DND-41 (cell line): ENCODE measurements at regions not wholly inside any gene's neighbourhood (a gene's known extent, or its start where the extent isn't known, plus 50 kb on each side); places are given as distances from the start of the nearest gene placed in this dataset.

Experiments used
- ATAC-seq: fragments of 200-7000 bp; cut with Tn5 transposase; 3 replicates; pipeline ENCODE4 v1.9.1; 2021; ENCODE audit warnings: low read depth; ENCODE audit not compliant: insufficient read depth
- DNase-seq: peaks from one replicate; pipeline ENCODE4 v3.0.0-alpha.2; 2020
- H2AFZ ChIP-seq: 2 replicates; pipeline ENCODE4 v1.6.0; 2012; ENCODE audit warnings: low read depth, low read length
- H3K27ac ChIP-seq: 2 replicates; pipeline ENCODE4 v1.5.1; 2012; ENCODE audit warnings: low read length, inconsistent platforms
- H3K27me3 ChIP-seq: fragments of 200-600 bp; sonication (generic); 2 replicates; pipeline ENCODE4 v1.6.0; 2012; ENCODE audit warnings: low read length, mild to moderate bottlenecking, inconsistent platforms; ENCODE audit not compliant: insufficient read depth, poor library complexity
- H3K36me3 ChIP-seq: 2 replicates; pipeline ENCODE4 v1.5.1; 2012; ENCODE audit warnings: low read length, inconsistent platforms; ENCODE audit not compliant: insufficient read depth
- H3K4me1 ChIP-seq: 2 replicates; pipeline ENCODE4 v1.5.1; 2012; ENCODE audit warnings: mild to moderate bottlenecking, low read length; ENCODE audit not compliant: insufficient read depth
- H3K4me2 ChIP-seq: 2 replicates; pipeline ENCODE4 v1.6.0; 2012; ENCODE audit warnings: mild to moderate bottlenecking, moderate library complexity, low read length, inconsistent platforms; ENCODE audit not compliant: insufficient read depth
- H3K4me3 ChIP-seq, 2 experiments: fragments of 200-600 bp in 1 of 2; shearing (Covaris generic) in 1 of 2; 2 replicates each; pipeline ENCODE4 v1.5.1; 2012 to 2016; ENCODE audit warnings: inconsistent platforms in 2 of 2, low read length in 2 of 2, mild to moderate bottlenecking in 2 of 2, low read depth in 1 of 2, moderate library complexity in 1 of 2
- H3K79me2 ChIP-seq: 2 replicates; pipeline ENCODE4 v1.6.0; 2012; ENCODE audit warnings: low read length, inconsistent platforms; ENCODE audit not compliant: insufficient read depth
- H3K9ac ChIP-seq: 2 replicates; pipeline ENCODE4 v1.6.0; 2012; ENCODE audit warnings: low read depth, mild to moderate bottlenecking, inconsistent platforms, low read length, moderate library complexity
- H3K9me3 ChIP-seq: 2 replicates; pipeline ENCODE4 v1.5.1; 2012; ENCODE audit warnings: low read length, moderate library complexity, mild to moderate bottlenecking, inconsistent platforms; ENCODE audit not compliant: insufficient read depth, severe bottlenecking
- H4K20me1 ChIP-seq: 2 replicates; pipeline ENCODE4 v1.6.0; 2012; ENCODE audit warnings: low read length; ENCODE audit not compliant: insufficient read depth
- CTCF ChIP-seq: IDR thresholded peaks from 2 replicates; pipeline ENCODE4 v1.5.1; 2012; ENCODE audit warnings: borderline replicate concordance, low read length, moderate library complexity, mild to moderate bottlenecking; ENCODE audit not compliant: poor library complexity, severe bottlenecking; ENCODE audit errors: extremely low read depth
- EZH2 ChIP-seq: IDR thresholded peaks from 3 replicates; pipeline ENCODE4 v1.6.1; 2012; ENCODE audit warnings: borderline replicate concordance, low read depth, mild to moderate bottlenecking, moderate library complexity, low read length, inconsistent platforms; ENCODE audit not compliant: severe bottlenecking

- Histone ChIP-seq H3K9ac (no peak overlapping the region), H3K36me3 (no peaks in the 10 kb centered on the region), H3K27ac (no peak overlapping the region), H2AFZ (no peak overlapping the region), H3K4me2 (no peak overlapping the region), H3K27me3 (no peaks in the 10 kb centered on the region), H3K79me2 (no peaks in the 10 kb centered on the region), H4K20me1 (no peaks in the 10 kb centered on the region), H3K4me1 (no peaks in the 10 kb centered on the region), H3K9me3 (no peaks in the 10 kb centered on the region), H3K4me3 (no peak overlapping the region)
- no peak for TF ChIP-seq EZH2
- no peak for TF ChIP-seq CTCF
- DNase-seq, result no peak
- no peak for ATAC-seq
These were observed 826.4 kb downstream of the CDH11 start for GRCh38 chr16:64295466-64295865.

- DNase-seq (no peak), ATAC-seq (no peak)
- Histone ChIP-seq H3K79me2 (no peaks in the 10 kb centered on the region), H3K4me3 (no peak overlapping the region), H3K27me3 (no peaks in the 10 kb centered on the region), H3K4me2 (no peak overlapping the region), H3K27ac (no peak overlapping the region), H2AFZ (no peak overlapping the region), H4K20me1 (no peaks in the 10 kb centered on the region), H3K4me1 (no peaks in the 10 kb centered on the region), H3K36me3 (no peaks in the 10 kb centered on the region), H3K9ac (no peak overlapping the region), H3K9me3 (no peaks in the 10 kb centered on the region)
- TF ChIP-seq EZH2, result no peak
- TF ChIP-seq CTCF, result no peak
These were observed 828.9 kb downstream of the CDH11 start for GRCh38 chr16:64292953-64293352.

- Histone ChIP-seq H3K27me3 (no peaks in the 10 kb centered on the region), H3K36me3 (no peaks in the 10 kb centered on the region), H3K27ac (no peak overlapping the region), H3K9ac (no peak overlapping the region), H3K4me2 (no peak overlapping the region), H3K4me1 (no peaks in the 10 kb centered on the region), H2AFZ (no peak overlapping the region), H3K4me3 (no peak overlapping the region), H4K20me1 (no peaks in the 10 kb centered on the region), H3K79me2 (no peaks in the 10 kb centered on the region), H3K9me3 (no peaks in the 10 kb centered on the region)
- no peak for TF ChIP-seq EZH2
- no peak for TF ChIP-seq CTCF
- ATAC-seq (no peak), DNase-seq (no peak)
These were observed 829.7 kb downstream of the CDH11 start for GRCh38 chr16:64292161-64292560.

GRCh38 chr16:64290461-64290860 lies 831.4 kb downstream of the CDH11 start:
- Histone ChIP-seq H3K4me2 (no peak overlapping the region), H2AFZ (no peak overlapping the region), H3K4me3 (no peak overlapping the region), H4K20me1 (no peaks in the 10 kb centered on the region), H3K79me2 (no peaks in the 10 kb centered on the region), H3K9ac (no peak overlapping the region), H3K36me3 (no peaks in the 10 kb centered on the region), H3K4me1 (no peaks in the 10 kb centered on the region), H3K27ac (no peak overlapping the region), H3K27me3 (no peaks in the 10 kb centered on the region), H3K9me3 (no peaks in the 10 kb centered on the region)
- TF ChIP-seq CTCF (no peak), EZH2 (no peak)
- no peak for DNase-seq
- no peak for ATAC-seq
